ENCODE measurements at regions not wholly inside any gene's neighbourhood (a gene's known extent, or its start where the extent isn't known, plus 50 kb on each side); places are given as distances from the start of the nearest gene placed in this dataset.

- BruUV-seq (replicated peaks): no TSS peak
- in situ Hi-C loops (cut with HindIII; ENCODE audit: low pct_unique_long_range_greater_than_20kb, low sequenced_read_pairs) (no loop called here), intact Hi-C loops (cut with micrococcal nuclease; ENCODE audit: unreplicated experiment) (no loop called here)
- Histone ChIP-seq H3K27me3 (ENCODE audit: control insufficient read depth, insufficient read depth, low read length) (no peaks in the 10 kb centered on the region), H3K4me1 (ENCODE audit: control insufficient read depth, insufficient read depth, low read length) (peaks cover 21% of the 10 kb centered on the region), H3K9me3 (ENCODE audit: control insufficient read depth, insufficient read depth, low read depth, low read length) (0 out of 2 replicates have a peak, but pooled peaks cover 3% of the 10 kb centered on the region), H3K27ac (ENCODE audit: low read length) (peak overlapping the region; percentile 39; the same call in 1 of the 2 replicates), H3K4me3 (ENCODE audit: low read depth in 2 of 2, low read length in 2 of 2) (no peak overlapping the region), H3K36me3 (ENCODE audit: control insufficient read depth, insufficient read depth, low read length) (no peaks in the 10 kb centered on the region)
- ChIA-PET CTCF (no interaction called here), POLR2A (no interaction called here)
- ATAC-seq (no peak), DNase-seq (ENCODE audit: low read depth, low spot score) (no peak)
- no peak for TF ChIP-seq SIN3A (IDR thresholded peaks at IDR 0.05; ENCODE audit: borderline replicate concordance, insufficient read depth, low read depth, low read length)
- no peak for TF ChIP-seq TCF7L2 (IDR thresholded peaks at IDR 0.05; ENCODE audit: low read depth, low read length)
- TF ChIP-seq CTCF (IDR thresholded peaks at IDR 0.05): no peak
- TF ChIP-seq REST (IDR thresholded peaks at IDR 0.05; ENCODE audit: insufficient read depth in 1 of 2, low read depth in 2 of 2, low read length in 1 of 2): no peak
- no peak for TF ChIP-seq POLR2AphosphoS5 (IDR thresholded peaks at IDR 0.05; ENCODE audit: low read depth, low read length)
Observed at GRCh38 chr5:93188876-93189485, 392.0 kb downstream of the NR2F1-AS1 start.

- ChIA-PET POLR2A (no interaction called here), CTCF (no interaction called here)
- Histone ChIP-seq H3K4me1 (ENCODE audit: control insufficient read depth, insufficient read depth, low read length) (no peaks in the 10 kb centered on the region; the same call in 1 of the 2 replicates), H3K27ac (ENCODE audit: low read length) (peak overlapping the region; percentile 42; the same call in 1 of the 2 replicates), H3K9me3 (ENCODE audit: control insufficient read depth, insufficient read depth, low read depth, low read length) (peaks cover 6% of the 10 kb centered on the region; the same call in 1 of the 2 replicates), H3K27me3 (ENCODE audit: control insufficient read depth, insufficient read depth, low read length) (no peaks in the 10 kb centered on the region), H3K36me3 (ENCODE audit: control insufficient read depth, insufficient read depth, low read length) (no peaks in the 10 kb centered on the region), H3K4me3 (ENCODE audit: low read depth in 2 of 2, low read length in 2 of 2) (no peak overlapping the region)
- BruUV-seq (replicated peaks): no TSS peak
- DNase-seq (ENCODE audit: low read depth, low spot score) (no peak), ATAC-seq (no peak)
- intact Hi-C loops (cut with micrococcal nuclease; ENCODE audit: unreplicated experiment): no loop called here
- TF ChIP-seq REST (IDR thresholded peaks at IDR 0.05; ENCODE audit: insufficient read depth in 1 of 2, low read depth in 2 of 2, low read length in 1 of 2) (no peak), SIN3A (IDR thresholded peaks at IDR 0.05; ENCODE audit: borderline replicate concordance, insufficient read depth, low read depth, low read length) (no peak), POLR2AphosphoS5 (IDR thresholded peaks at IDR 0.05; ENCODE audit: low read depth, low read length) (no peak), TCF7L2 (IDR thresholded peaks at IDR 0.05; ENCODE audit: low read depth, low read length) (no peak), CTCF (IDR thresholded peaks at IDR 0.05) (no peak)
- in situ Hi-C loops (cut with HindIII; ENCODE audit: low pct_unique_long_range_greater_than_20kb, low sequenced_read_pairs): no loop called here
Observed at GRCh38 chr5:93186076-93186682, 394.8 kb downstream of the NR2F1-AS1 start.
